ENCODE measurements at regions not wholly inside any gene's neighbourhood (a gene's known extent, or its start where the extent isn't known, plus 50 kb on each side); places are given as distances from the start of the nearest gene placed in this dataset.

GRCh38 chr7:153920126-153920525, 132.1 kb upstream of the DPP6 start:
- H3K9me3 ChIP-seq (ENCODE audit: low read depth, low read length), result peaks cover 3% of the 10 kb centered on the region
- H3K79me2 ChIP-seq (ENCODE audit: insufficient read depth, low read length), result no peaks in the 10 kb centered on the region
- no peak overlapping the region for H3K27ac ChIP-seq (ENCODE audit: low read depth, low read length)
- TF ChIP-seq CTCF (IDR thresholded peaks at IDR 0.05; ENCODE audit: extremely low read depth, low read depth, low read length), result no peak
- H3K4me1 ChIP-seq (ENCODE audit: insufficient read depth, low read length), result no peaks in the 10 kb centered on the region
- no peak overlapping the region for H3K4me2 ChIP-seq (ENCODE audit: insufficient read depth, low read length)
- H3K27me3 ChIP-seq (ENCODE audit: insufficient read depth, low read length), result no peaks in the 10 kb centered on the region
- H3K36me3 ChIP-seq (ENCODE audit: insufficient read depth, low read length), result no peaks in the 10 kb centered on the region
- H2AFZ ChIP-seq (ENCODE audit: low read length), result no peak overlapping the region
- no peak for DNase-seq (ENCODE audit: insufficient read length, low spot score, missing footprints)
- H3K4me3 ChIP-seq (ENCODE audit: insufficient read depth, low read length), result no peak overlapping the region
- no peaks in the 10 kb centered on the region for H4K20me1 ChIP-seq (ENCODE audit: insufficient read depth, low read length)

GRCh38 chr7:153920897-153921296, 131.3 kb upstream of the DPP6 start:
- Histone ChIP-seq H3K4me3 (ENCODE audit: insufficient read depth, low read length) (no peak overlapping the region), H2AFZ (ENCODE audit: low read length) (no peak overlapping the region), H3K9me3 (ENCODE audit: low read depth, low read length) (no peaks in the 10 kb centered on the region), H3K36me3 (ENCODE audit: insufficient read depth, low read length) (no peaks in the 10 kb centered on the region), H4K20me1 (ENCODE audit: insufficient read depth, low read length) (no peaks in the 10 kb centered on the region), H3K79me2 (ENCODE audit: insufficient read depth, low read length) (no peaks in the 10 kb centered on the region), H3K27me3 (ENCODE audit: insufficient read depth, low read length) (no peaks in the 10 kb centered on the region), H3K27ac (ENCODE audit: low read depth, low read length) (no peak overlapping the region), H3K4me1 (ENCODE audit: insufficient read depth, low read length) (no peaks in the 10 kb centered on the region), H3K4me2 (ENCODE audit: insufficient read depth, low read length) (no peak overlapping the region)
- no peak for DNase-seq (ENCODE audit: insufficient read length, low spot score, missing footprints)
- no peak for TF ChIP-seq CTCF (IDR thresholded peaks at IDR 0.05; ENCODE audit: extremely low read depth, low read depth, low read length)

- no peaks in the 10 kb centered on the region for H3K36me3 ChIP-seq (ENCODE audit: insufficient read depth, low read length)
Measured at GRCh38 chr7:153921408-153921807, 130.8 kb upstream of the DPP6 start.

GRCh38 chr7:153930696-153931095, 121.5 kb upstream of the DPP6 start:
- no peaks in the 10 kb centered on the region for H3K36me3 ChIP-seq (ENCODE audit: insufficient read depth, low read length)
- H2AFZ ChIP-seq (ENCODE audit: low read length), result no peak overlapping the region
- H3K79me2 ChIP-seq (ENCODE audit: insufficient read depth, low read length), result no peaks in the 10 kb centered on the region
- no peak overlapping the region for H3K4me2 ChIP-seq (ENCODE audit: insufficient read depth, low read length)
- H3K4me1 ChIP-seq (ENCODE audit: insufficient read depth, low read length), result no peaks in the 10 kb centered on the region
- no peak for DNase-seq (ENCODE audit: insufficient read length, low spot score, missing footprints)
- H3K4me3 ChIP-seq (ENCODE audit: insufficient read depth, low read length), result no peak overlapping the region
- H3K9me3 ChIP-seq (ENCODE audit: low read depth, low read length), result no peaks in the 10 kb centered on the region
- no peak overlapping the region for H3K27ac ChIP-seq (ENCODE audit: low read depth, low read length)
- H3K27me3 ChIP-seq (ENCODE audit: insufficient read depth, low read length), result no peaks in the 10 kb centered on the region
- TF ChIP-seq CTCF (IDR thresholded peaks at IDR 0.05; ENCODE audit: extremely low read depth, low read depth, low read length), result no peak
- H4K20me1 ChIP-seq (ENCODE audit: insufficient read depth, low read length), result no peaks in the 10 kb centered on the region

More at GRCh38 chr7:153921408-153921807, 130.8 kb upstream of the DPP6 start:
- TF ChIP-seq CTCF (IDR thresholded peaks at IDR 0.05; ENCODE audit: extremely low read depth, low read depth, low read length), result no peak
- Histone ChIP-seq H3K9me3 (ENCODE audit: low read depth, low read length) (no peaks in the 10 kb centered on the region), H4K20me1 (ENCODE audit: insufficient read depth, low read length) (no peaks in the 10 kb centered on the region), H3K4me1 (ENCODE audit: insufficient read depth, low read length) (no peaks in the 10 kb centered on the region), H3K4me3 (ENCODE audit: insufficient read depth, low read length) (no peak overlapping the region), H3K4me2 (ENCODE audit: insufficient read depth, low read length) (no peak overlapping the region), H3K79me2 (ENCODE audit: insufficient read depth, low read length) (no peaks in the 10 kb centered on the region), H2AFZ (ENCODE audit: low read length) (no peak overlapping the region), H3K27ac (ENCODE audit: low read depth, low read length) (no peak overlapping the region), H3K27me3 (ENCODE audit: insufficient read depth, low read length) (no peaks in the 10 kb centered on the region)
- DNase-seq (ENCODE audit: insufficient read length, low spot score, missing footprints), result no peak

Data from osteoblast (primary cell).